ENCODE measurements at regions not wholly inside any gene's neighbourhood (a gene's known extent, or its start where the extent isn't known, plus 50 kb on each side); places are given as distances from the start of the nearest gene placed in this dataset.

DNA sequence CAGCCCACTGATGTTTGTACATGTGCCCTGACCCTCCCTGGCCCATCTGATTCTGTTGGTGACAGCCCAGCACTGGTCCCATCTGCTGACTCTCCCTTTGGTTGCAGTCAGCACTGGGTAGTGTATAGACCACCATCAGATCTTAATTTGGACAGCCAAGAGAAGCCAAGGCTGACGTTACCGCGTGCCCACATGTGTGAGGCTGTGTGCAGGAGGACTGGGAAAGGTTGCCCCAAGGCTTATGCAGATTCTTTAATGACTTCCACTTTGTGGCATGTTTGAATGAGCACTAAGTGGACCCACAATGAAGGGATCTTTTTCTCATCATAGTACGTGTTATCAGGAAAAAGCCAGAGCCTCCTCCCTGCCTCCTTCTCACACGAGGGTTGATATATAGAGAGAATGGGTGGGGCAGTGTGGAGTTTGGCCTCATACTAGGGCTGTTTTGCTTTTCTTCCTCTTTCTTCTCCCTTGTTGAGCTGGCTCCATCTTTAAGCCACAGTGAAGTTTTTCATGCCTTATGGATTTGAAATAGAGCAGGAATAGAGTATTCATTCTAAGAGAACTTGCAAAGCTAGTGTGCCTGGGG is 93.5 kb downstream of the NAV1 start:
- no peak overlapping the region for H3K9ac ChIP-seq (ENCODE audit: low read length)
- H3F3A ChIP-seq (ENCODE audit: insufficient read depth, low read length, poor library complexity, severe bottlenecking), result no peaks in the 10 kb centered on the region
- H2AFZ ChIP-seq (ENCODE audit: low read depth, low read length), result no peak overlapping the region
- no peak overlapping the region for H3K4me3 ChIP-seq (ENCODE audit: low read length)
- H3K9me2 ChIP-seq (ENCODE audit: insufficient read depth, low read length), result no peaks in the 10 kb centered on the region
- H3K27me3 ChIP-seq (ENCODE audit: insufficient read depth, low read depth, low read length), result no peaks in the 10 kb centered on the region
- TF ChIP-seq TAF1 (IDR thresholded peaks at IDR 0.05; ENCODE audit: low read depth) (no peak), RAD21 (conservative IDR thresholded peaks at IDR 0.05) (no peak), SMC3 (conservative IDR thresholded peaks at IDR 0.05; ENCODE audit: poor library complexity) (no peak), EZH2 (IDR thresholded peaks at IDR 0.05; ENCODE audit: borderline replicate concordance, insufficient read depth, low read length, poor library complexity, severe bottlenecking) (no peak)
- TF ChIP-seq, protein P1, sequence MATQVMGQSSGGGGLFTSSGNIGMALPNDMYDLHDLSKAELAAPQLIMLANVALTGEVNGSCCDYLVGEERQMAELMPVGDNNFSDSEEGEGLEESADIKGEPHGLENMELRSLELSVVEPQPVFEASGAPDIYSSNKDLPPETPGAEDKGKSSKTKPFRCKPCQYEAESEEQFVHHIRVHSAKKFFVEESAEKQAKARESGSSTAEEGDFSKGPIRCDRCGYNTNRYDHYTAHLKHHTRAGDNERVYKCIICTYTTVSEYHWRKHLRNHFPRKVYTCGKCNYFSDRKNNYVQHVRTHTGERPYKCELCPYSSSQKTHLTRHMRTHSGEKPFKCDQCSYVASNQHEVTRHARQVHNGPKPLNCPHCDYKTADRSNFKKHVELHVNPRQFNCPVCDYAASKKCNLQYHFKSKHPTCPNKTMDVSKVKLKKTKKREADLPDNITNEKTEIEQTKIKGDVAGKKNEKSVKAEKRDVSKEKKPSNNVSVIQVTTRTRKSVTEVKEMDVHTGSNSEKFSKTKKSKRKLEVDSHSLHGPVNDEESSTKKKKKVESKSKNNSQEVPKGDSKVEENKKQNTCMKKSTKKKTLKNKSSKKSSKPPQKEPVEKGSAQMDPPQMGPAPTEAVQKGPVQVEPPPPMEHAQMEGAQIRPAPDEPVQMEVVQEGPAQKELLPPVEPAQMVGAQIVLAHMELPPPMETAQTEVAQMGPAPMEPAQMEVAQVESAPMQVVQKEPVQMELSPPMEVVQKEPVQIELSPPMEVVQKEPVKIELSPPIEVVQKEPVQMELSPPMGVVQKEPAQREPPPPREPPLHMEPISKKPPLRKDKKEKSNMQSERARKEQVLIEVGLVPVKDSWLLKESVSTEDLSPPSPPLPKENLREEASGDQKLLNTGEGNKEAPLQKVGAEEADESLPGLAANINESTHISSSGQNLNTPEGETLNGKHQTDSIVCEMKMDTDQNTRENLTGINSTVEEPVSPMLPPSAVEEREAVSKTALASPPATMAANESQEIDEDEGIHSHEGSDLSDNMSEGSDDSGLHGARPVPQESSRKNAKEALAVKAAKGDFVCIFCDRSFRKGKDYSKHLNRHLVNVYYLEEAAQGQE (IDR thresholded peaks at IDR 0.05; ENCODE audit: borderline replicate concordance), result no peak
- TF ChIP-seq, protein P2, sequence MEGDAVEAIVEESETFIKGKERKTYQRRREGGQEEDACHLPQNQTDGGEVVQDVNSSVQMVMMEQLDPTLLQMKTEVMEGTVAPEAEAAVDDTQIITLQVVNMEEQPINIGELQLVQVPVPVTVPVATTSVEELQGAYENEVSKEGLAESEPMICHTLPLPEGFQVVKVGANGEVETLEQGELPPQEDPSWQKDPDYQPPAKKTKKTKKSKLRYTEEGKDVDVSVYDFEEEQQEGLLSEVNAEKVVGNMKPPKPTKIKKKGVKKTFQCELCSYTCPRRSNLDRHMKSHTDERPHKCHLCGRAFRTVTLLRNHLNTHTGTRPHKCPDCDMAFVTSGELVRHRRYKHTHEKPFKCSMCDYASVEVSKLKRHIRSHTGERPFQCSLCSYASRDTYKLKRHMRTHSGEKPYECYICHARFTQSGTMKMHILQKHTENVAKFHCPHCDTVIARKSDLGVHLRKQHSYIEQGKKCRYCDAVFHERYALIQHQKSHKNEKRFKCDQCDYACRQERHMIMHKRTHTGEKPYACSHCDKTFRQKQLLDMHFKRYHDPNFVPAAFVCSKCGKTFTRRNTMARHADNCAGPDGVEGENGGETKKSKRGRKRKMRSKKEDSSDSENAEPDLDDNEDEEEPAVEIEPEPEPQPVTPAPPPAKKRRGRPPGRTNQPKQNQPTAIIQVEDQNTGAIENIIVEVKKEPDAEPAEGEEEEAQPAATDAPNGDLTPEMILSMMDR (IDR thresholded peaks at IDR 0.05; ENCODE audit: poor library complexity, severe bottlenecking), result no peak
- H3K9me3 ChIP-seq (ENCODE audit: low read length), result no peaks in the 10 kb centered on the region
- peaks cover 8% of the 10 kb centered on the region for H3K79me2 ChIP-seq (replicated peaks; ENCODE audit: insufficient read depth, low read length)
- no peaks in the 10 kb centered on the region for H4K20me1 ChIP-seq (ENCODE audit: insufficient read depth)
- no peaks in the 10 kb centered on the region for H3K36me3 ChIP-seq (ENCODE audit: insufficient read depth, low read length)
- H3K4me2 ChIP-seq (ENCODE audit: low read length), result no peak overlapping the region
- H3K27ac ChIP-seq (ENCODE audit: low read length), result no peak overlapping the region

DNA sequence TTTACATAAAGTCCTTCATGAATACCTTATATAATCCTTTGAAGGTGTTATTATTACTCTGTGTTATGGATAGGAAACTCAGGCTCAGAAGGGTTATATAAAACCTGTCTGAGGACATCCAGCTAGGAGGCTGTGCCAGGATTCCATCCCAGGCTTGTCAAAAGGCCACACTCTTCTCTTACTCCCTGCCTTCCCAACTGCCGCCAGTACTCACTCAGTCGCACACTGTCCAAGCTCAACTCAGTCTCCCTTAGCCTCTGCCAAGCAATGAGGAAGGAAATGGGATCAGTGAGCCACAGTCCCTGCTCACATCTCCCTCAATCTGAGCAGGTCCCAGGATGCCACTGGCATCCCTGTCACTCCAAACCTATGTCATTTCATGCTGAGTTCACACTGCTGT is 94.4 kb downstream of the NAV1 start:
- Histone ChIP-seq H4K20me1 (ENCODE audit: insufficient read depth) (no peaks in the 10 kb centered on the region), H3F3A (ENCODE audit: insufficient read depth, low read length, poor library complexity, severe bottlenecking) (no peaks in the 10 kb centered on the region), H3K4me3 (ENCODE audit: low read length) (no peak overlapping the region), H3K79me2 (replicated peaks; ENCODE audit: insufficient read depth, low read length) (peaks cover 9% of the 10 kb centered on the region), H3K36me3 (ENCODE audit: insufficient read depth, low read length) (no peaks in the 10 kb centered on the region), H3K9ac (ENCODE audit: low read length) (no peak overlapping the region), H3K27me3 (ENCODE audit: insufficient read depth, low read depth, low read length) (no peaks in the 10 kb centered on the region), H3K9me2 (ENCODE audit: insufficient read depth, low read length) (no peaks in the 10 kb centered on the region), H2AFZ (ENCODE audit: low read depth, low read length) (no peak overlapping the region), H3K27ac (ENCODE audit: low read length) (no peak overlapping the region), H3K9me3 (ENCODE audit: low read length) (no peaks in the 10 kb centered on the region), H3K4me2 (ENCODE audit: low read length) (no peak overlapping the region)
- TF ChIP-seq, protein P2 (IDR thresholded peaks at IDR 0.05; ENCODE audit: poor library complexity, severe bottlenecking), result no peak
- TF ChIP-seq EZH2 (IDR thresholded peaks at IDR 0.05; ENCODE audit: borderline replicate concordance, insufficient read depth, low read length, poor library complexity, severe bottlenecking) (no peak), EP300 (conservative IDR thresholded peaks at IDR 0.05; ENCODE audit: poor library complexity, severe bottlenecking) (no peak), RAD21 (conservative IDR thresholded peaks at IDR 0.05) (no peak), POLR2AphosphoS5 (IDR thresholded peaks at IDR 0.05) (no peak), MXI1 (conservative IDR thresholded peaks at IDR 0.05; ENCODE audit: poor library complexity, severe bottlenecking) (no peak), SMC3 (conservative IDR thresholded peaks at IDR 0.05; ENCODE audit: poor library complexity) (no peak), TAF1 (IDR thresholded peaks at IDR 0.05; ENCODE audit: low read depth) (no peak)
- TF ChIP-seq, protein P1 (IDR thresholded peaks at IDR 0.05; ENCODE audit: borderline replicate concordance), result no peak
